Breast epithelium (tissue), 3 donors: ENCODE measurements at regions not wholly inside any gene's neighbourhood (a gene's known extent, or its start where the extent isn't known, plus 50 kb on each side); places are given as distances from the start of the nearest gene placed in this dataset.

Experiments
- POLR2A ChIP-seq: fragments of 450-650 bp; IDR thresholded peaks from one replicate; pipeline ENCODE4 v1.6.1; 2016; ENCODE audit warnings: antibody characterized with exemption, mild to moderate bottlenecking, moderate library complexity
- TF ChIP-seq, protein P1 (sequence below), 3 donors: fragments of 450-650 bp; IDR thresholded peaks; one replicate each; pipeline ENCODE4 v1.5.1; 2016 to 2017; ENCODE audit warnings: antibody characterized with exemption in 3 of 3, mild to moderate bottlenecking in 3 of 3, moderate library complexity in 3 of 3

DNA sequence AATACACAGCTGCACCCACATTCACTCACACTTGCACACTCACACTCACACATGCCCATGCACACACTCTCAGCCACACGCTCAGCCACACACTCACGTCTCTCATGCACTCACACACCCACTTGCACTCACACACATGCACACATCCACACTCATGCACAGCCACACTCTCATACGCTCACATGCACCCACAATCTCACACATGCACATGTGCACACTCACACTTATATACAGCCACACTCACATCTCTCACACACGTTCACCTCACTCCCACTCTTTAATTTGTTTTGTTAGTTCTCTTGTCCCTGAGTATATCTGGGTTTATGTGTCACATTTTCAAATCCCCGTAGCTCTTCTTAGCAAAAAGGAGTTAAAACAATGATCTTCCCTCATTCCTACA lies 114.9 kb downstream of the LRATD1 start:
- TF ChIP-seq, protein P1, sequence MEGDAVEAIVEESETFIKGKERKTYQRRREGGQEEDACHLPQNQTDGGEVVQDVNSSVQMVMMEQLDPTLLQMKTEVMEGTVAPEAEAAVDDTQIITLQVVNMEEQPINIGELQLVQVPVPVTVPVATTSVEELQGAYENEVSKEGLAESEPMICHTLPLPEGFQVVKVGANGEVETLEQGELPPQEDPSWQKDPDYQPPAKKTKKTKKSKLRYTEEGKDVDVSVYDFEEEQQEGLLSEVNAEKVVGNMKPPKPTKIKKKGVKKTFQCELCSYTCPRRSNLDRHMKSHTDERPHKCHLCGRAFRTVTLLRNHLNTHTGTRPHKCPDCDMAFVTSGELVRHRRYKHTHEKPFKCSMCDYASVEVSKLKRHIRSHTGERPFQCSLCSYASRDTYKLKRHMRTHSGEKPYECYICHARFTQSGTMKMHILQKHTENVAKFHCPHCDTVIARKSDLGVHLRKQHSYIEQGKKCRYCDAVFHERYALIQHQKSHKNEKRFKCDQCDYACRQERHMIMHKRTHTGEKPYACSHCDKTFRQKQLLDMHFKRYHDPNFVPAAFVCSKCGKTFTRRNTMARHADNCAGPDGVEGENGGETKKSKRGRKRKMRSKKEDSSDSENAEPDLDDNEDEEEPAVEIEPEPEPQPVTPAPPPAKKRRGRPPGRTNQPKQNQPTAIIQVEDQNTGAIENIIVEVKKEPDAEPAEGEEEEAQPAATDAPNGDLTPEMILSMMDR (IDR thresholded peaks at IDR 0.05), result no peak
- no peak for TF ChIP-seq POLR2A
